Fibroblast of skin of right biceps (primary cell): ENCODE measurements at regions not wholly inside any gene's neighbourhood (a gene's known extent, or its start where the extent isn't known, plus 50 kb on each side); places are given as distances from the start of the nearest gene placed in this dataset.

Experiments used
- DNase-seq: peaks from one replicate; pipeline ENCODE4 v3.0.0-alpha.2; 2013

DNA sequence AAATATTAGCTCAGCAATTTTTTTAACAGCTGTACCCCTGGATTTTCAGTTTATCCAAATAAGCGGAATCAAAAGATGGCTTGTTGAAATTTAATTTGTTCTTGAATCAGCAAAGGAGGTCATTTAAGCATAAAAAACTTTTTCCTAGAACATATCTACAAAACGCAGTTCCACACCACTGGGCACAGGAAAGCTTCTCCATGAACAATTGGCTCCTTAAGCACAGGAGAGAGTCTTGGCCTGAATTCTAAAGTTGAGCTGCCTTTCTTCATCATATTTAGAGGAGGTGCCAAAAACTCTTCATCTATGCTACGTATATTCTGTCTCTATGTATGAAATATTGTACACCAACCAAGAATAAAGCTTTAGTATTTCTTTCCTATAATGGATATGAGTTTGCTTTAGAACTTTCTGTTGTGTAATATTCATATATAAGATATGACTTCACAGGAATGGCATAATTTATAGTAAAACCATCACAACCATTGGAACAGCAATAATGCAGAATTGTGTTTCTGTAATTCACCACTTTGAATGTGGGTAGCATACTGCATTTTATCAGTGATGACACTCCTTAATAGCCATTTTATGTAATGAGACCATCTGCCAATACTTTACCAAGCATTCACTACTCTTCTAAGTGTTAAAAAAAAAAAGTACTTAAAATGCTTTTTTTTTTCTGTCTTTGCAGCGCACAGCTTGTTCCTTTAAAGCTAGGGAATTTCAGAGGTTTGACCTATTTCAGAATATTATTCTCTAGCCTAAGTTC is 263.7 kb downstream of the SLITRK6 start:
- DNase-seq = no peak

DNA sequence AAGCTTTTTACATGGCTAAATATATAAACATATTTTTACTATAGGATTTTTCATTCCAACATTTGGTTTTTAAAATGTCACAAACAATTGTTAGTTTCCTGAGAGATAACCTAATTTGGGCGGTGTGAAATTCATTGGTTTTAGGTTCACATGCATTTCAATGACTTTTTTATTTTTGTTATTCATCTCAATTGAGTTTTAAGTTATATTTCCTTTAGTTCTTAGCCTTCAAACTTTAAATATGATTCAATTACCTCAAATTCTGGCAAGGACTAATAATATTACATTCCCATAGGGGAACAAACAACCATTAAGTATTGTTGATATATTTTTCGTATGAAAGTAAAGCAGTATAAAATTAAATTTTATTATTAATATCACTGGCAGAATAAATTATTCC is 265.3 kb downstream of the SLITRK6 start:
- no peak for DNase-seq

DNA sequence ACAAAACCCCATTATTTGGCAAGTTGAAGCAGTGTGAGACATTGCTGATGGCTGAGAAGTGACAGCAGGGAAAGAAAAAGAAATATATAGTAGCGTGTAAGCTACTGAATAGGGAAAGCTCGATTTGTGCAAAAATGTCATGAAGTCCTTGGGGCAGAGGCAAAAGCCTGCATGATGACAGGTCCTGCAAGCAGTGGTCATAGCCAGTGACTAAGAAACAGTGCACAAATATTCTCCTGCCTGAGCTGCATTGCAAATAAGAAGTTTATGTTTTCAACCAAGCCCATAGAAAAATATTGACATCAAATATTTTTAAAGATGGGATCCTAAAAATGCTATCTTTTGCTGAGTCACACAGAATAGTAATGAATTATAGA is 270.0 kb downstream of the SLITRK6 start:
- peak; percentile 14 for DNase-seq

DNA sequence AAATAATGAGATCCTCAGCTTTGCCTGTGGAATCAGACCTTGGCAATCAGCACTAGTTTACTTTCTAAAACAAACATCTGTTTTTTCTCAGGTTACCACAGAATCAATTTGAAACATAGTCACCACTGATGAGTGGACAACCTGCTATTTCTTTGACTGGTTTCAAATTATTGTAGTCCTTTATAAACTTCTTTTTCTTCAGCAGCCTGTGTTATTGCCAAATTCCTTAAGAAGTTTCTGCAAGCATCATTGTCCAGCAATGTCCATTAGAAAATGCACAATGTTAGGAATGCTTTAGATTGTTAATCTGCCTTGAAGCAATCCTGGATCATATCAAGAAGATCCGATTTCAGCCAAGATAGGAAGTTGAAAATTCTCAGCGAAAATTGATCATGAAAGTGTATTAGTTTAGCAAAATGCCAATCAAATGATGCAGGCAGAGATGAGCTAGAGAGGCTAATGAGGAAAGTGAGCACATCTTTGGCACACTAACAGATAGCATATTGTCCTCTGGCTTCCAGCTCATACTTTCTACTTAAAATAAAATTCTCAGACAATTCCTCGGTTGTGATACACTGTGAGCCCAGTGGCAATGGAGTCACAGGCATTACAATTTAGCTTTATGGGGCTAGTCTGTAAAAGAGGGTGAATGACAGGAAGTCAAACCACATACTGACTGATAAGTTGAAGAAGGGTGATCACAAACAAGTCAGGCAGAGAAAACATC is 270.6 kb downstream of the SLITRK6 start:
- DNase-seq = peak; percentile 73

- DNase-seq = no peak
These were observed 271.9 kb downstream of the SLITRK6 start for GRCh38 chr13:85527316-85527715.

- no peak for DNase-seq
These were observed 273.8 kb downstream of the SLITRK6 start for GRCh38 chr13:85525411-85525810.

GRCh38 chr13:85521657-85522056 is 277.6 kb downstream of the SLITRK6 start:
- no peak for DNase-seq

- DNase-seq = no peak
These were observed 278.8 kb downstream of the SLITRK6 start for GRCh38 chr13:85520445-85520844.

DNA sequence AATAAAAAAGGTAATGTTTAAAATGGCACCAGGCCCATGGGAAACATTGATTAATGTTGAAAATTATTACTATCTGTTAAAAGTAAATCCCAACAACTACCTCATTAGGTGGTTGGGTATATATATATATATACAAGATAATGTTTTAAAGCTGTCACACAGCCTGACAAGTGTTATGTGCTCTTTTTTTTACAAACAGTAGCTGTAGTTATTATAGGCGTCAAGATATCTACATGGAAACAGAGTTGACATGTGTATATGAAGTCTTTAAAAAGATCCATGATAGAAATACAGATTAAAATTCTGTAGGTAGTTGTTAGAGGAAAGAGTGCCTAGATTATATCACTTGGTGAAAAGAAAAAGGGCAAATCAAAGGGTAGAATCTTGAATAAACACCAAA is 279.9 kb downstream of the SLITRK6 start:
- DNase-seq = no peak

GRCh38 chr13:85512421-85512820 is 286.8 kb downstream of the SLITRK6 start:
- peak; percentile 39 for DNase-seq

DNA sequence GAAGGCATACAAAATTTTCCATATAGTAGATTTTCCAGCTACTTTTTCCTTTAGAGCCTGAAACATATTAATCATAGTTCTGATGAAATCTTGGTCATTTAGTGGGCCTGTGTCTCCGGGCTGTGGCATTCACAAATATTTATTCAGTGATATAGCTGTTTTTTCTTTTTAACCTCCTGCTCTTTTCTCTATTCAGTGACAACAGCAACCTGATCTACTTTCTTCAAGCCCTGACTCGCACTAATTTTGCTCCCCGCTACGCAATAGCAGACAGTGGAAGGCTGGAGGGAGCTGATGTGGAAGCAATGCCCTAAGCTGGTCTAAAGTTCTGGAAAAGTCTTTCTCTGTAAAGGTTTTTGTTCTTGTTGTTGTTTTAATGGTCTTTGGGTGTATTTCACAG is 289.7 kb downstream of the SLITRK6 start:
- peak; percentile 49 for DNase-seq

DNA sequence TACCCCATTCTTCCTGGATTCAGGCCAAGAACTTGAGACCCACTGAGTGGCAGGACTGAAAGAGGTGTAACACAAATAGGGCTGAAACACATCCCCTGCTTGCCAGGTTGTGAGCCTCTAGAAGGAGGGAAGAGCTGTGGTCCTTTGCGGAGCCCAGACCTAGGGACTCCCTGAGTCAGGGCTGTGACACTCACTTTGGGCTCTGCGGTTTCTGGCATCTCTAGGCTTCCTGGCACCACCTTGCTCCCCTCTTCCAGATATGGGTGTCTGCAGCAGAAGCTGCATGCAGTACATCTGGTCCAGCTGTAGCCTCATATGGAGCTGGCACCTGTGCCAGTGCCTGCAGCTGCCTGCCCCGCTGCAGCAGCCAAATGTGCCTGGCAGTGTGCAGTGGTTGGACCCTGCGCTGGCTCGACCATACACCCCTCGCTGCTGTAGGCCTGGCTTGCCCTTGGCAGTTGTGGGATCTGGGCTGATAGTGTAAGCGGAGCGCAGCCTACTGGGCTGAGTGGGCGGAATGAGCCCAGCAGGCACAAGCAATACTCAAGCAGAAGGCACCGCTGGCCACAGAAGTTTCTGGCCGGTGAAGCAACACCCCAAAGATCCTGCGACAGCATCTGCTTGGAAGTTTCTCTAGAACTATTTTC is 290.4 kb downstream of the SLITRK6 start:
- DNase-seq = no peak

DNA sequence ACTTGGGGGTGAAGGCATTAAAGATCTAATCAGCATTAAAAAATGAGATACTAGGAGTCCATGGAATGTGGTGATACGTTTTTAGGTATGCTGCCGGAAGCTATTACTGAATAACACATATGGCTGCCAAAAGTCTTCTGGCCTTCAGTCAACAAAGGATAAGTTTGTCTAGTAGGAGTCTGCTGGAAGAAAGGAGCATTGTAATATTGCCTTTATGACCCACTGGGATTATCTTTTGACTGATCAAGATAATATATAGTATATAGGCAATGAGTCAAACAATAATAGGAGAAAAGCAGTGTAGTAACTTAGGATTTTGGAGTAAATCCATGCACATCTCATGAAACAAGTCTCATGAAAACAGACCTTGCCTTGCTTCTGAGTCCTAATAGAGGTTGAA is 295.4 kb downstream of the SLITRK6 start:
- peak; percentile 87 for DNase-seq

GRCh38 chr13:85501616-85502015 is 297.6 kb downstream of the SLITRK6 start:
- no peak for DNase-seq

- DNase-seq = no peak
These were observed 298.4 kb downstream of the SLITRK6 start for GRCh38 chr13:85500696-85501256.

DNA sequence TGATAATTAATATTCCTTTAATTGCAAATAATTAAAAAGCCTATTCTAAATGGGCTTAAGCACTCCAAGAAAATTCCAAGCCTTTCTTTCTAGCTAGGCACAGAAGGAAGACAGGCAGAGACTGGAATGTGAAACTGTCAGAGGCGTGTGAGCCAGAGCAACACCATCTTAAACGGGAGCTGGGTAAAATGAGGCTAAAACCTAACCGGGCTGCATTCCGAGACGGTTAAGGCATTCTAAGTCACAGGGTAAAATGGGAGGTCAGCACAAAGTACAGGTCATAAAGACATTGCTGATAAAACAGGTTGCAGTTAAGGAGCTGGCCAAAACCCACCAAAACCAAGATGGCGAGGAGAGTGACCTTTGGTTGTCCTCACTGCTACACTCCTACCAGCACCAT is 300.4 kb downstream of the SLITRK6 start:
- DNase-seq = no peak

- peak; percentile 97 for DNase-seq
These were observed 301.6 kb downstream of the SLITRK6 start for GRCh38 chr13:85497652-85498051.

GRCh38 chr13:85492283-85492682 is 306.9 kb downstream of the SLITRK6 start:
- no peak for DNase-seq

DNA sequence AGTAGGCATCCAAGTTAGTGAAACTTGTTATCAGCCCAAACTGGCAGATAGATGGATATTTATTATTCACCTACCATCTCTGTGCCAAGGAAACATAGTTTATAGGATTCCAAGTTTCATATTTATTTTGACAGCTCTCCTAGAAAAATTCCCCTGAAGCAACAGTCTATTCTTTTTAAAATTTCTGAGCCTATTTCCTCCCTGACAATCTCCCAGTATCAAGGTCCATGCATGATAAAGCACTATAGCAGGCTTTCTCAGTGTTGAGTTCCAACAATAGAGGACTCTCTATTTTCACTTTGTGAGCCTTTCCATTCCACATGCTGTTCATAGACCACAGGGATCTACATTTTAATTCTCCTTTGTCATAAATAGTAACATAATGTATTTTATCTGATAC is 312.6 kb downstream of the SLITRK6 start:
- no peak for DNase-seq

DNA sequence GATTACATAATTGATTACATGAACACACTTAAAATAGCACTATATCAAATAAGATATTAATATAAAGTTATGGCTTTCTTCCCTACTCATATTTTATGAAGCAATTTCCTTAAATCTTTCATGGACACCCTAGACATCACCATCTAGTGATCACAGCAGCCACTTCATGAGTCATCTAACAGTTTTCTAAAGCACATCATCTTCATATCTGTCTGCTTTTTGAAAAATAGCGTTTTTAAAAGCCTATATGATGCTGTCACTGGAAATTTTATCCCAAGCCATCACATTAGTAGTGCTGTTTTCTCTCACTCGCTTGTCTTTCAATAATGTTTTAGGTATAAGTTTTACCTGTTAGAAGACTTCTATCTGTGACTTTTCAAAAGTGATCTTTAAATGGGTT is 326.1 kb downstream of the SLITRK6 start:
- no peak for DNase-seq

- no peak for DNase-seq
These were observed 329.9 kb downstream of the SLITRK6 start for GRCh38 chr13:85469320-85469719.

- no peak for DNase-seq
These were observed 336.3 kb downstream of the SLITRK6 start for GRCh38 chr13:85462792-85463425.

GRCh38 chr13:85461621-85462020 is 337.6 kb downstream of the SLITRK6 start:
- DNase-seq = no peak
